Ovary (tissue), 3 donors: ENCODE measurements at regions not wholly inside any gene's neighbourhood (a gene's known extent, or its start where the extent isn't known, plus 50 kb on each side); places are given as distances from the start of the nearest gene placed in this dataset.

Experiments used
- CTCF ChIP-seq, 3 donors: fragments of 450-650 bp in 2 of 3; fragments of 200-600 bp in 1 of 3; IDR thresholded peaks; one replicate each; pipeline versions ENCODE4 v1.5.1 to v1.8.0; 2016 to 2022; ENCODE audit warnings: antibody characterized with exemption in 3 of 3, mild to moderate bottlenecking in 1 of 3
- POLR2A ChIP-seq: fragments of 450-650 bp; IDR thresholded peaks from one replicate; pipeline ENCODE4 v1.6.1; 2017; ENCODE audit warnings: antibody characterized with exemption, mild to moderate bottlenecking, moderate library complexity
- donor health status: DM: no; HTN: no; CAD: no.

GRCh38 chr1:60599574-60599973 lies 482.8 kb upstream of the NFIA start:
- TF ChIP-seq CTCF (IDR thresholded peaks at IDR 0.05) (no peak), POLR2A (no peak)
